ENCODE measurements at regions not wholly inside any gene's neighbourhood (a gene's known extent, or its start where the extent isn't known, plus 50 kb on each side); places are given as distances from the start of the nearest gene placed in this dataset.

DNA sequence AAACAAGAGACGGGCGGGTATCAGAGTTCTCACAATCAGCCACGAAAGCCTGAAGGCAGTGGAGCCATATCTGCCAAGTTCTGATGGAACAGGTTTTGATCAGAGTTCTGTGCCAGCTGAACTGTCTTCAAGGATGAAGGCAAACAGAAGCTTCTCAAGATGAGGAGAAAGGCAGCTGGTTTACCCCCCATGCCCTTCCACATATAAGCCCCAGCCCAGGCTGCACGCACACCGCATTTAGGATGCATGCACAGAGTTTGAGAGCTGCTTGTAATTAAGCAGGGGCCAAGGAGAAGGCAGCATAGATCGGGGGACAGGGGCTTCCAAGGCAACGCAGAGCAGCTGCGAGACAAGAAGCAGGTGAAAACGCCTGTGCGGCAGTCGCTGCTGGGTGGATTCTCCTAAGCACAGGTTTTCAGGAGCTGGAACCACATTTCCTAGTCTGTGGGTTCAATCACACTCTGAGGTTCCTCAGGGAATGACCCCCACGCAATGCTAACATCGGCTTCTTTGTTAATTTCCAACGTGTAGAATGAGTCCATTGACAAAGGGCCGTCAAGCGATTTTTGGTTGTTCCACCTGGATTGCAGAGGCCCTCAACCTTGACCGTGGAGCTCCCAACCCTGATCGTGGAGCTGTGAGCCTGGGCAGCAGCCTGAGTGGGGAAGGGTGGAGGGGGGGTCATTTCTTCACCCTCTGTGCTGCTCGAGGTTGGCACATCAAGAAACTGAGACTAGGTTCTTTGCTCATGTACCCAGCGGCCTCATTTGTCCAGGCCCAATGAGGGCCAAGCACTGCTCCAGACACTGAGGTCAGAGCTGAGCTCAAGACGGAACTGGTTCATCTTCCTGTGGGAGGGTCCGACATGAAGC lies 81.7 kb upstream of the SHISAL1 start:
- no peak overlapping the region for H3K27ac ChIP-seq (ENCODE audit: extremely low read depth, low read depth, low read length)
- H3K4me3 ChIP-seq (ENCODE audit: low read depth, low read length) = no peak overlapping the region
- H3K36me3 ChIP-seq (ENCODE audit: control insufficient read depth in 2 of 2, insufficient read depth in 1 of 2, low read length in 2 of 2) = no peaks in the 10 kb centered on the region
- TF ChIP-seq ZNF248 (tag by site-specific recombination; IDR thresholded peaks at IDR 0.05) (no peak), ZNF114 (tag by site-specific recombination; IDR thresholded peaks at IDR 0.05) (no peak), ZNF677 (tag by site-specific recombination; IDR thresholded peaks at IDR 0.05) (no peak), GLIS1 (tag by site-specific recombination; IDR thresholded peaks at IDR 0.05) (no peak), ZNF175 (tag by site-specific recombination; IDR thresholded peaks at IDR 0.05) (no peak), ZNF302 (tag by site-specific recombination; IDR thresholded peaks at IDR 0.05; ENCODE audit: low read depth) (no peak), ZNF473 (tag by site-specific recombination; IDR thresholded peaks at IDR 0.05) (no peak), ZSCAN30 (tag by site-specific recombination; IDR thresholded peaks at IDR 0.05) (no peak)
- TF ChIP-seq, protein P1, sequence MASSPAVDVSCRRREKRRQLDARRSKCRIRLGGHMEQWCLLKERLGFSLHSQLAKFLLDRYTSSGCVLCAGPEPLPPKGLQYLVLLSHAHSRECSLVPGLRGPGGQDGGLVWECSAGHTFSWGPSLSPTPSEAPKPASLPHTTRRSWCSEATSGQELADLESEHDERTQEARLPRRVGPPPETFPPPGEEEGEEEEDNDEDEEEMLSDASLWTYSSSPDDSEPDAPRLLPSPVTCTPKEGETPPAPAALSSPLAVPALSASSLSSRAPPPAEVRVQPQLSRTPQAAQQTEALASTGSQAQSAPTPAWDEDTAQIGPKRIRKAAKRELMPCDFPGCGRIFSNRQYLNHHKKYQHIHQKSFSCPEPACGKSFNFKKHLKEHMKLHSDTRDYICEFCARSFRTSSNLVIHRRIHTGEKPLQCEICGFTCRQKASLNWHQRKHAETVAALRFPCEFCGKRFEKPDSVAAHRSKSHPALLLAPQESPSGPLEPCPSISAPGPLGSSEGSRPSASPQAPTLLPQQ (tag by site-specific recombination; IDR thresholded peaks at IDR 0.05) = no peak
- TF ChIP-seq, protein P2, sequence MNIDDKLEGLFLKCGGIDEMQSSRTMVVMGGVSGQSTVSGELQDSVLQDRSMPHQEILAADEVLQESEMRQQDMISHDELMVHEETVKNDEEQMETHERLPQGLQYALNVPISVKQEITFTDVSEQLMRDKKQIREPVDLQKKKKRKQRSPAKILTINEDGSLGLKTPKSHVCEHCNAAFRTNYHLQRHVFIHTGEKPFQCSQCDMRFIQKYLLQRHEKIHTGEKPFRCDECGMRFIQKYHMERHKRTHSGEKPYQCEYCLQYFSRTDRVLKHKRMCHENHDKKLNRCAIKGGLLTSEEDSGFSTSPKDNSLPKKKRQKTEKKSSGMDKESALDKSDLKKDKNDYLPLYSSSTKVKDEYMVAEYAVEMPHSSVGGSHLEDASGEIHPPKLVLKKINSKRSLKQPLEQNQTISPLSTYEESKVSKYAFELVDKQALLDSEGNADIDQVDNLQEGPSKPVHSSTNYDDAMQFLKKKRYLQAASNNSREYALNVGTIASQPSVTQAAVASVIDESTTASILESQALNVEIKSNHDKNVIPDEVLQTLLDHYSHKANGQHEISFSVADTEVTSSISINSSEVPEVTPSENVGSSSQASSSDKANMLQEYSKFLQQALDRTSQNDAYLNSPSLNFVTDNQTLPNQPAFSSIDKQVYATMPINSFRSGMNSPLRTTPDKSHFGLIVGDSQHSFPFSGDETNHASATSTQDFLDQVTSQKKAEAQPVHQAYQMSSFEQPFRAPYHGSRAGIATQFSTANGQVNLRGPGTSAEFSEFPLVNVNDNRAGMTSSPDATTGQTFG (tag by site-specific recombination; IDR thresholded peaks at IDR 0.05; ENCODE audit: borderline replicate concordance) = no peak
- TF ChIP-seq, protein P3, sequence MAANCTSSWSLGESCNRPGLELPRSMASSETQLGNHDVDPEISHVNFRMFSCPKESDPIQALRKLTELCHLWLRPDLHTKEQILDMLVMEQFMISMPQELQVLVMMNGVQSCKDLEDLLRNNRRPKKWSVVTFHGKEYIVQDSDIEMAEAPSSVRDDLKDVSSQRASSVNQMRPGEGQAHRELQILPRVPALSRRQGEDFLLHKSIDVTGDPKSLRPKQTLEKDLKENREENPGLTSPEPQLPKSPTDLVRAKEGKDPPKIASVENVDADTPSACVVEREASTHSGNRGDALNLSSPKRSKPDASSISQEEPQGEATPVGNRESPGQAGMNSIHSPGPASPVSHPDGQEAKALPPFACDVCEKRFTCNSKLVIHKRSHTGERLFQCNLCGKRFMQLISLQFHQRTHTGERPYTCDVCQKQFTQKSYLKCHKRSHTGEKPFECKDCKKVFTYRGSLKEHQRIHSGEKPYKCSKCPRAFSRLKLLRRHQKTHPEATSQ (tag by site-specific recombination; IDR thresholded peaks at IDR 0.05) = no peak
- TF ChIP-seq, protein P4, sequence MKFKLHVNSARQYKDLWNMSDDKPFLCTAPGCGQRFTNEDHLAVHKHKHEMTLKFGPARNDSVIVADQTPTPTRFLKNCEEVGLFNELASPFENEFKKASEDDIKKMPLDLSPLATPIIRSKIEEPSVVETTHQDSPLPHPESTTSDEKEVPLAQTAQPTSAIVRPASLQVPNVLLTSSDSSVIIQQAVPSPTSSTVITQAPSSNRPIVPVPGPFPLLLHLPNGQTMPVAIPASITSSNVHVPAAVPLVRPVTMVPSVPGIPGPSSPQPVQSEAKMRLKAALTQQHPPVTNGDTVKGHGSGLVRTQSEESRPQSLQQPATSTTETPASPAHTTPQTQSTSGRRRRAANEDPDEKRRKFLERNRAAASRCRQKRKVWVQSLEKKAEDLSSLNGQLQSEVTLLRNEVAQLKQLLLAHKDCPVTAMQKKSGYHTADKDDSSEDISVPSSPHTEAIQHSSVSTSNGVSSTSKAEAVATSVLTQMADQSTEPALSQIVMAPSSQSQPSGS (tag by site-specific recombination; IDR thresholded peaks at IDR 0.05; ENCODE audit: low read depth) = no peak
- H3K4me1 ChIP-seq (ENCODE audit: control insufficient read depth, insufficient read depth, low read length) = no peaks in the 10 kb centered on the region
- ChIA-PET CTCF (interaction anchor here (0.6 to 1.5 kb wide), 4 partner anchors 16 to 955 kb away, joined by 3 read pairs; no protein-coding TSS in a partner anchor), POLR2A (no interaction called here)
- no peaks in the 10 kb centered on the region for H3K9me3 ChIP-seq (ENCODE audit: control insufficient read depth, insufficient read depth, low read depth, low read length)

DNA sequence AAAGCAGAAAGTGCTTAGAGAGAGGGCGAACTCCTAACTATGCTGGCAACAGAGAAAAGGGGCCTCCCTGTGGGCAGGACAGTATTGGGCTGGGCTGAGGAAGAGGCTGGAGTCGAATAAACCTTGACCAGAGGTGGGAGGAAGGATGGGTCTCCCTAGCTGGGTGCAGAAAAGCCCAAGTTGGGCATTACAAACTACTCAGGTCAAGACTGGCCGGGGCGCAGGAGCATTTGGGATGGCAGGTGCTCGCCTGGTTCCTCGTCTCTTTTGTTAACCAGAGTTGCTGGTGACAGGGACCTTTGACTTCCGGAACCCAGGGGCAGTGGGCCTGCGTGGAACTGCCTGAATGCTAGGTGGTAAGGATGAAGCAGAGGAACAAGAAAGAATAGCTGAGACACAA lies 80.3 kb upstream of the SHISAL1 start:
- Histone ChIP-seq H3K36me3 (ENCODE audit: control insufficient read depth in 2 of 2, insufficient read depth in 1 of 2, low read length in 2 of 2) (no peaks in the 10 kb centered on the region), H3K27ac (ENCODE audit: extremely low read depth, low read depth, low read length) (no peak overlapping the region), H3K4me1 (ENCODE audit: control insufficient read depth, insufficient read depth, low read length) (no peaks in the 10 kb centered on the region), H3K4me3 (ENCODE audit: low read depth, low read length) (no peak overlapping the region), H3K9me3 (ENCODE audit: control insufficient read depth, insufficient read depth, low read depth, low read length) (no peaks in the 10 kb centered on the region)
- POLR2A ChIA-PET = no interaction called here
- CTCF ChIA-PET = interaction anchor here (1.5 kb wide), 1 partner anchor 311 kb away, joined by 3 read pairs; no protein-coding TSS in a partner anchor
- TF ChIP-seq ZNF514 (tag by site-specific recombination; IDR thresholded peaks at IDR 0.05) (no peak), ZNF174 (tag by site-specific recombination; IDR thresholded peaks at IDR 0.05) (no peak), RBAK (tag by site-specific recombination; IDR thresholded peaks at IDR 0.05) (no peak), ZNF777 (tag by site-specific recombination; IDR thresholded peaks at IDR 0.05; ENCODE audit: borderline replicate concordance) (no peak), MEIS1 (CRISPR knock-in tag; IDR thresholded peaks at IDR 0.05; ENCODE audit: borderline replicate concordance) (no peak), ZNF140 (tag by site-specific recombination; IDR thresholded peaks at IDR 0.05) (no peak), ZNF138 (tag by site-specific recombination; IDR thresholded peaks at IDR 0.05; ENCODE audit: borderline replicate concordance) (no peak), KLF8 (tag by site-specific recombination; IDR thresholded peaks at IDR 0.05) (no peak), HOXC10 (CRISPR knock-in tag; IDR thresholded peaks at IDR 0.05) (no peak), ZNF223 (tag by site-specific recombination; IDR thresholded peaks at IDR 0.05) (no peak), ZNF366 (tag by site-specific recombination; conservative IDR thresholded peaks at IDR 0.05) (no peak), YY2 (tag by site-specific recombination; IDR thresholded peaks at IDR 0.05) (no peak), ZNF558 (tag by site-specific recombination; IDR thresholded peaks at IDR 0.05) (no peak), YY1 (tag by site-specific recombination; IDR thresholded peaks at IDR 0.05) (no peak)
- TF ChIP-seq, protein P5, sequence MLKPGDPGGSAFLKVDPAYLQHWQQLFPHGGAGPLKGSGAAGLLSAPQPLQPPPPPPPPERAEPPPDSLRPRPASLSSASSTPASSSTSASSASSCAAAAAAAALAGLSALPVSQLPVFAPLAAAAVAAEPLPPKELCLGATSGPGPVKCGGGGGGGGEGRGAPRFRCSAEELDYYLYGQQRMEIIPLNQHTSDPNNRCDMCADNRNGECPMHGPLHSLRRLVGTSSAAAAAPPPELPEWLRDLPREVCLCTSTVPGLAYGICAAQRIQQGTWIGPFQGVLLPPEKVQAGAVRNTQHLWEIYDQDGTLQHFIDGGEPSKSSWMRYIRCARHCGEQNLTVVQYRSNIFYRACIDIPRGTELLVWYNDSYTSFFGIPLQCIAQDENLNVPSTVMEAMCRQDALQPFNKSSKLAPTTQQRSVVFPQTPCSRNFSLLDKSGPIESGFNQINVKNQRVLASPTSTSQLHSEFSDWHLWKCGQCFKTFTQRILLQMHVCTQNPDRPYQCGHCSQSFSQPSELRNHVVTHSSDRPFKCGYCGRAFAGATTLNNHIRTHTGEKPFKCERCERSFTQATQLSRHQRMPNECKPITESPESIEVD (tag by site-specific recombination; IDR thresholded peaks at IDR 0.05) = no peak
